ENCODE measurements at regions not wholly inside any gene's neighbourhood (a gene's known extent, or its start where the extent isn't known, plus 50 kb on each side); places are given as distances from the start of the nearest gene placed in this dataset.

DNA sequence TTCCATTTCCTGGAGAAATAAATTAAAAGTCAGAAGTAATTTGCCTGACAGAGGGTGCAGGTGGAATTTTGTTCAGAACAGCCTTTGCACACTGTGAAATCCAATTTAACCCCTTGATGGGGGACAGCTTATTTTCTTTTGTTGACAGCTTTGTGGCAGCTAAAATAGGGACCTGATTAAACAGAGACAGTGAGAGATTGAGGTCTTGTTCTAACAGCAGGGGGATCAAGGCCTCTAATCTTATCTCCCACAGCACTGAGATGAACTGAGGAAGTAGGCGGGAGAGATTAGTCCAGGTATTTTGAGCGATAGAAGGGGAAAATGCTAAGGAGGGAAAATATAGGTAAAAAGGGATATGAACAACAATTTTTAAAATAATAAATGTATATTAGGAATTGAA, 1491.4 kb upstream of the GOT2 start:
- TF ChIP-seq, protein P1, sequence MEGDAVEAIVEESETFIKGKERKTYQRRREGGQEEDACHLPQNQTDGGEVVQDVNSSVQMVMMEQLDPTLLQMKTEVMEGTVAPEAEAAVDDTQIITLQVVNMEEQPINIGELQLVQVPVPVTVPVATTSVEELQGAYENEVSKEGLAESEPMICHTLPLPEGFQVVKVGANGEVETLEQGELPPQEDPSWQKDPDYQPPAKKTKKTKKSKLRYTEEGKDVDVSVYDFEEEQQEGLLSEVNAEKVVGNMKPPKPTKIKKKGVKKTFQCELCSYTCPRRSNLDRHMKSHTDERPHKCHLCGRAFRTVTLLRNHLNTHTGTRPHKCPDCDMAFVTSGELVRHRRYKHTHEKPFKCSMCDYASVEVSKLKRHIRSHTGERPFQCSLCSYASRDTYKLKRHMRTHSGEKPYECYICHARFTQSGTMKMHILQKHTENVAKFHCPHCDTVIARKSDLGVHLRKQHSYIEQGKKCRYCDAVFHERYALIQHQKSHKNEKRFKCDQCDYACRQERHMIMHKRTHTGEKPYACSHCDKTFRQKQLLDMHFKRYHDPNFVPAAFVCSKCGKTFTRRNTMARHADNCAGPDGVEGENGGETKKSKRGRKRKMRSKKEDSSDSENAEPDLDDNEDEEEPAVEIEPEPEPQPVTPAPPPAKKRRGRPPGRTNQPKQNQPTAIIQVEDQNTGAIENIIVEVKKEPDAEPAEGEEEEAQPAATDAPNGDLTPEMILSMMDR (IDR thresholded peaks at IDR 0.05), result no peak
- TF ChIP-seq POLR2A (IDR thresholded peaks at IDR 0.05), result no peak
